ENCODE measurements at regions not wholly inside any gene's neighbourhood (a gene's known extent, or its start where the extent isn't known, plus 50 kb on each side); places are given as distances from the start of the nearest gene placed in this dataset.

GRCh38 chr4:66797608-66798007 lies 747.7 kb downstream of the CENPC start:
- H3K36me3 ChIP-seq (ENCODE audit: control insufficient read depth, low read length), result no peaks in the 10 kb centered on the region
- no peak for TF ChIP-seq EZH2phosphoT487 (IDR thresholded peaks at IDR 0.05; ENCODE audit: borderline replicate concordance, low read length)
- no peak for TF ChIP-seq CTCF (IDR thresholded peaks at IDR 0.05; ENCODE audit: low read depth, low read length, poor library complexity, severe bottlenecking)
- H3K27me3 ChIP-seq (ENCODE audit: control insufficient read depth, low read length), result no peaks in the 10 kb centered on the region
- H3K4me3 ChIP-seq (ENCODE audit: low read length), result no peak overlapping the region
- no peaks in the 10 kb centered on the region for H3K9me3 ChIP-seq (ENCODE audit: control insufficient read depth, insufficient read depth, low read length)
- no peaks in the 10 kb centered on the region for H3F3A ChIP-seq (ENCODE audit: control insufficient read depth, insufficient read depth)
- H3K4me1 ChIP-seq (ENCODE audit: control insufficient read depth, low read length), result no peaks in the 10 kb centered on the region
- H3K27ac ChIP-seq (ENCODE audit: low read depth, low read length), result no peak overlapping the region
- H3K4me2 ChIP-seq (ENCODE audit: low read length), result no peak overlapping the region
- no peaks in the 10 kb centered on the region for H4K20me1 ChIP-seq (ENCODE audit: control insufficient read depth, insufficient read depth, low read depth, low read length)
- H3K79me2 ChIP-seq (ENCODE audit: control insufficient read depth, low read length), result no peaks in the 10 kb centered on the region
- no peaks in the 10 kb centered on the region for H3K9me2 ChIP-seq (replicated peaks; ENCODE audit: control insufficient read depth, low read length)

GRCh38 chr4:66795724-66796123 lies 749.6 kb downstream of the CENPC start:
- Histone ChIP-seq H3K4me1 (ENCODE audit: control insufficient read depth, low read length) (no peaks in the 10 kb centered on the region), H3K27me3 (ENCODE audit: control insufficient read depth, low read length) (no peaks in the 10 kb centered on the region), H3K79me2 (ENCODE audit: control insufficient read depth, low read length) (no peaks in the 10 kb centered on the region), H3K4me3 (ENCODE audit: low read length) (no peak overlapping the region), H3K9me3 (ENCODE audit: control insufficient read depth, insufficient read depth, low read length) (no peaks in the 10 kb centered on the region), H4K20me1 (ENCODE audit: control insufficient read depth, insufficient read depth, low read depth, low read length) (no peaks in the 10 kb centered on the region), H3K27ac (ENCODE audit: low read depth, low read length) (no peak overlapping the region), H3K9me2 (replicated peaks; ENCODE audit: control insufficient read depth, low read length) (no peaks in the 10 kb centered on the region), H3K36me3 (ENCODE audit: control insufficient read depth, low read length) (no peaks in the 10 kb centered on the region), H3K4me2 (ENCODE audit: low read length) (no peak overlapping the region), H3F3A (ENCODE audit: control insufficient read depth, insufficient read depth) (no peaks in the 10 kb centered on the region)
- TF ChIP-seq EZH2phosphoT487 (IDR thresholded peaks at IDR 0.05; ENCODE audit: borderline replicate concordance, low read length) (no peak), CTCF (IDR thresholded peaks at IDR 0.05; ENCODE audit: low read depth, low read length, poor library complexity, severe bottlenecking) (no peak)

GRCh38 chr4:66794390-66795034 lies 750.8 kb downstream of the CENPC start:
- no peaks in the 10 kb centered on the region for H3K36me3 ChIP-seq (ENCODE audit: control insufficient read depth, low read length)
- H3K79me2 ChIP-seq (ENCODE audit: control insufficient read depth, low read length), result no peaks in the 10 kb centered on the region
- H3K4me2 ChIP-seq (ENCODE audit: low read length), result no peak overlapping the region
- no peaks in the 10 kb centered on the region for H3F3A ChIP-seq (ENCODE audit: control insufficient read depth, insufficient read depth)
- no peak for TF ChIP-seq EZH2phosphoT487 (IDR thresholded peaks at IDR 0.05; ENCODE audit: borderline replicate concordance, low read length)
- no peak for TF ChIP-seq CTCF (IDR thresholded peaks at IDR 0.05; ENCODE audit: low read depth, low read length, poor library complexity, severe bottlenecking)
- no peak overlapping the region for H3K27ac ChIP-seq (ENCODE audit: low read depth, low read length)
- H3K9me2 ChIP-seq (replicated peaks; ENCODE audit: control insufficient read depth, low read length), result no peaks in the 10 kb centered on the region
- H3K9me3 ChIP-seq (ENCODE audit: control insufficient read depth, insufficient read depth, low read length), result no peaks in the 10 kb centered on the region
- H4K20me1 ChIP-seq (ENCODE audit: control insufficient read depth, insufficient read depth, low read depth, low read length), result no peaks in the 10 kb centered on the region
- H3K4me1 ChIP-seq (ENCODE audit: control insufficient read depth, low read length), result no peaks in the 10 kb centered on the region
- no peaks in the 10 kb centered on the region for H3K27me3 ChIP-seq (ENCODE audit: control insufficient read depth, low read length)
- no peak overlapping the region for H3K4me3 ChIP-seq (ENCODE audit: low read length)
